ENCODE measurements at regions not wholly inside any gene's neighbourhood (a gene's known extent, or its start where the extent isn't known, plus 50 kb on each side); places are given as distances from the start of the nearest gene placed in this dataset.

GRCh38 chr20:60653111-60653845, 598.8 kb upstream of the CDH4 start:
- no peak for TF ChIP-seq CTCF (IDR thresholded peaks at IDR 0.05)
- TF ChIP-seq POLR2A (IDR thresholded peaks at IDR 0.05): no peak

Measured in uterus (tissue), 2 donors.